Peyer's patch (tissue), 4 donors: ENCODE measurements at regions not wholly inside any gene's neighbourhood (a gene's known extent, or its start where the extent isn't known, plus 50 kb on each side); places are given as distances from the start of the nearest gene placed in this dataset.

Experiments
- DNase-seq, 3 donors: peaks; one replicate each; pipeline ENCODE4 v3.0.0-alpha.2; 2017 to 2019
- H3K27ac ChIP-seq, 4 donors: fragments of 200-600 bp; sonication (generic); one replicate each; pipeline ENCODE4 v1.5.1; 2016 to 2019
- H3K27me3 ChIP-seq, 2 donors: fragments of 200-600 bp; sonication (generic); one replicate each; pipeline ENCODE4 v1.5.1; 2019
- H3K36me3 ChIP-seq, 3 donors: fragments of 200-600 bp; sonication (generic); one replicate each; pipeline ENCODE4 v1.5.1; 2016 to 2019
- H3K4me1 ChIP-seq, 4 donors: fragments of 200-600 bp; sonication (generic); one replicate each; pipeline ENCODE4 v1.5.1; 2016 to 2019
- H3K4me3 ChIP-seq, 4 donors: fragments of 200-600 bp; sonication (generic); 1 replicate in 3 of 4; 2 replicates in 1 of 4; pipeline ENCODE4 v1.5.1; 2016 to 2019; ENCODE audit warnings: mild to moderate bottlenecking in 1 of 4
- H3K9me3 ChIP-seq, 4 donors: fragments of 200-600 bp; sonication (generic); one replicate each; pipeline ENCODE4 v1.5.1; 2016 to 2019; ENCODE audit warnings: mild to moderate bottlenecking in 1 of 4
- CTCF ChIP-seq, 6 experiments: fragments of 450-650 bp in 4 of 6; fragments of 200-600 bp in 2 of 6; sonication (generic) in 1 of 6; IDR thresholded peaks; one replicate each; pipeline ENCODE4 v1.5.1; 2017 to 2019; ENCODE audit warnings: antibody characterized with exemption in 6 of 6, mild to moderate bottlenecking in 3 of 6, moderate library complexity in 1 of 6
- POLR2A ChIP-seq, 2 donors: fragments of 450-650 bp; IDR thresholded peaks; one replicate each; pipeline ENCODE4 v1.5.1; 2017; ENCODE audit warnings: antibody characterized with exemption in 2 of 2, mild to moderate bottlenecking in 2 of 2, moderate library complexity in 2 of 2

GRCh38 chr6:110558575-110558974 lies 82.2 kb upstream of the SLC22A16 start:
- H3K36me3 ChIP-seq = no peaks in the 10 kb centered on the region
- no peak overlapping the region for H3K4me3 ChIP-seq
- H3K27ac ChIP-seq = no peak overlapping the region
- H3K4me1 ChIP-seq = no peaks in the 10 kb centered on the region
- TF ChIP-seq CTCF (IDR thresholded peaks at IDR 0.05) (no peak), POLR2A (IDR thresholded peaks at IDR 0.05) (no peak)
- DNase-seq = no peak
- no peaks in the 10 kb centered on the region for H3K27me3 ChIP-seq
- H3K9me3 ChIP-seq = no peaks in the 10 kb centered on the region

GRCh38 chr6:110557199-110557598 lies 80.8 kb upstream of the SLC22A16 start:
- Histone ChIP-seq H3K4me1 (no peaks in the 10 kb centered on the region), H3K4me3 (no peak overlapping the region), H3K36me3 (no peaks in the 10 kb centered on the region), H3K9me3 (no peaks in the 10 kb centered on the region), H3K27me3 (no peaks in the 10 kb centered on the region), H3K27ac (no peak overlapping the region)
- TF ChIP-seq POLR2A (IDR thresholded peaks at IDR 0.05) (no peak), CTCF (IDR thresholded peaks at IDR 0.05) (no peak)
- DNase-seq = no peak

GRCh38 chr6:110556317-110557110 lies 80.1 kb upstream of the SLC22A16 start:
- no peak for DNase-seq
- Histone ChIP-seq H3K4me3 (no peak overlapping the region), H3K9me3 (no peaks in the 10 kb centered on the region), H3K27ac (no peak overlapping the region), H3K27me3 (no peaks in the 10 kb centered on the region), H3K36me3 (no peaks in the 10 kb centered on the region), H3K4me1 (no peaks in the 10 kb centered on the region)
- TF ChIP-seq POLR2A (IDR thresholded peaks at IDR 0.05) = no peak
- no peak for TF ChIP-seq CTCF (IDR thresholded peaks at IDR 0.05)

- Histone ChIP-seq H3K27me3 (no peaks in the 10 kb centered on the region), H3K27ac (no peak overlapping the region), H3K4me1 (no peaks in the 10 kb centered on the region), H3K4me3 (no peak overlapping the region), H3K36me3 (no peaks in the 10 kb centered on the region), H3K9me3 (no peaks in the 10 kb centered on the region)
- DNase-seq = no peak
- TF ChIP-seq CTCF (IDR thresholded peaks at IDR 0.05) (no peak), POLR2A (IDR thresholded peaks at IDR 0.05) (no peak)
These were observed 78.6 kb upstream of the SLC22A16 start for GRCh38 chr6:110554966-110555460.

GRCh38 chr6:110554441-110554840 lies 78.0 kb upstream of the SLC22A16 start:
- Histone ChIP-seq H3K9me3 (no peaks in the 10 kb centered on the region), H3K4me1 (no peaks in the 10 kb centered on the region), H3K36me3 (no peaks in the 10 kb centered on the region), H3K27me3 (no peaks in the 10 kb centered on the region), H3K27ac (no peak overlapping the region), H3K4me3 (no peak overlapping the region)
- TF ChIP-seq POLR2A (IDR thresholded peaks at IDR 0.05) (no peak), CTCF (IDR thresholded peaks at IDR 0.05) (no peak)
- no peak for DNase-seq
